Pancreas (tissue), 10 donors: ENCODE measurements at regions not wholly inside any gene's neighbourhood (a gene's known extent, or its start where the extent isn't known, plus 50 kb on each side); places are given as distances from the start of the nearest gene placed in this dataset.

Experiments used
- ATAC-seq, 4 donors: fragments of 200-7000 bp; cut with Tn5 transposase; one replicate each; pipeline versions ENCODE4 v1.8.0 to v1.9.1; 2020; ENCODE audit warnings: mild to moderate bottlenecking in 4 of 4, moderate library complexity in 4 of 4
- DNase-seq, 6 donors: peaks; one replicate each; pipeline ENCODE4 v3.0.0-alpha.2; 2020
- FAIRE-seq: peaks from 2 replicates; lab custom pipeline; 2012; peaks lifted over from hg19 to GRCh38; lab: Jason Lieb, UNC
- H3K27ac ChIP-seq, 4 donors: fragments of 200-600 bp; sonication (generic); 1 replicate in 3 of 4; 2 replicates in 1 of 4; pipeline versions ENCODE4 v1.5.0 to v1.8.0; 2020
- H3K27me3 ChIP-seq, 4 donors: fragments of 200-600 bp; one replicate each; pipeline ENCODE4 v1.8.0; 2021
- H3K36me3 ChIP-seq, 3 donors: fragments of 200-600 bp; sonication (generic) in 1 of 3; one replicate each; pipeline versions ENCODE4 v1.5.0 to v1.8.0; 2020 to 2021
- H3K4me1 ChIP-seq, 3 donors: fragments of 200-600 bp; one replicate each; pipeline ENCODE4 v1.8.0; 2021
- H3K4me3 ChIP-seq, 4 donors: fragments of 200-600 bp; sonication (generic) in 2 of 4; one replicate each; pipeline versions ENCODE4 v1.5.0 to v1.8.0; 2020 to 2021
- H3K9me3 ChIP-seq, 4 donors: fragments of 200-600 bp; one replicate each; pipeline ENCODE4 v1.8.0; 2021
- WGBS, 2 donors: extraction: QIAGEN DNeasy Blood & Tissue Kit; methylation state at CpG; one replicate each; pipeline ENCODE4 v1.1.7; 2013; 5-methylcytosine and 5-hydroxymethylcytosine counted together
- intact Hi-C, 3 donors: fragments of 100-400 bp; cut with DNase I; formaldehyde crosslinking; loops; one replicate each; pipeline versions ENCODE4 v1.11.1 to v1.14.2; 2022
- TF ChIP-seq, protein P1 (sequence below), 4 donors: fragments of 200-600 bp; sonication (generic) in 3 of 4; IDR thresholded peaks; one replicate each; pipeline versions ENCODE4 v1.5.0 to v1.8.0; 2021; ENCODE audit warnings: antibody characterized with exemption in 4 of 4
- donor health status: healthy with polysubstance abuse.
- donor health status: DM: no; HTN: no; CAD: no; lungs with moderate emphysema.
- donor health status: DM: no; HTN: no; CAD: no.
- donor health status: control.
- donor health status: control.
- donor health status: Bipolar disorder and iron deficiency.
- donor health status: DM: yes; HTN: yes; CAD: no.
- donor health status: DM: no; HTN: no; CAD: no.
- donor health status: DM: no; HTN: no; CAD: no.
- donor health status: DM: yes; HTN: yes; CAD: no.

DNA sequence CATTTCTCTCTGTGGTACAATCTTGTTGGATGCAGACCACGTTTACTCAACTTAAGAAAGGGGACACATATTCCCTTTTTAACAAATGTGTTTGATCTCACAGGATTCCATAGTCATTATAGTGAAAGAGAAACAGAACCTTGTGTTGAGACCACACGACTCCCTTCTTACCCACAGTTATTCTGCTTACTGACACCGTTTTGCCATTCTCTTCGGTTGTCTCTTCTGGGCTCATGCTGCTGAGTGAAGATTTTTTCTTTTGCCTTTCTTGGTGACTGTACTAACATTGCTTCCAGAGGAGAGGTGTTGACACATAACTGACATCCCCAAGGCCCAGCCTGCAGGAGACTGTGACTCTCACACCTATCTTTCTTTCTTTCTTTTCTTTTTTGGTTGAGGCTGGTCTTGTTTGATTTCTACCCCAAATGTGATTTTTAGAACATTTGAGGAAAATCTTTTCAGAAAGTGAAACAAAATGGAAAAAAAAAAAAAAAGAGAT, 61.2 kb upstream of the OTOGL start:
- WGBS, 2 donors, result 83% methylated on average over 4 of the region's 4 CpGs
- Histone ChIP-seq H3K27ac (no peak overlapping the region), H3K9me3 (no peaks in the 10 kb centered on the region), H3K36me3 (no peaks in the 10 kb centered on the region), H3K4me3 (no peak overlapping the region), H3K27me3 (no peaks in the 10 kb centered on the region), H3K4me1 (no peaks in the 10 kb centered on the region)
- ATAC-seq, result no peak
- TF ChIP-seq, protein P1, sequence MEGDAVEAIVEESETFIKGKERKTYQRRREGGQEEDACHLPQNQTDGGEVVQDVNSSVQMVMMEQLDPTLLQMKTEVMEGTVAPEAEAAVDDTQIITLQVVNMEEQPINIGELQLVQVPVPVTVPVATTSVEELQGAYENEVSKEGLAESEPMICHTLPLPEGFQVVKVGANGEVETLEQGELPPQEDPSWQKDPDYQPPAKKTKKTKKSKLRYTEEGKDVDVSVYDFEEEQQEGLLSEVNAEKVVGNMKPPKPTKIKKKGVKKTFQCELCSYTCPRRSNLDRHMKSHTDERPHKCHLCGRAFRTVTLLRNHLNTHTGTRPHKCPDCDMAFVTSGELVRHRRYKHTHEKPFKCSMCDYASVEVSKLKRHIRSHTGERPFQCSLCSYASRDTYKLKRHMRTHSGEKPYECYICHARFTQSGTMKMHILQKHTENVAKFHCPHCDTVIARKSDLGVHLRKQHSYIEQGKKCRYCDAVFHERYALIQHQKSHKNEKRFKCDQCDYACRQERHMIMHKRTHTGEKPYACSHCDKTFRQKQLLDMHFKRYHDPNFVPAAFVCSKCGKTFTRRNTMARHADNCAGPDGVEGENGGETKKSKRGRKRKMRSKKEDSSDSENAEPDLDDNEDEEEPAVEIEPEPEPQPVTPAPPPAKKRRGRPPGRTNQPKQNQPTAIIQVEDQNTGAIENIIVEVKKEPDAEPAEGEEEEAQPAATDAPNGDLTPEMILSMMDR (IDR thresholded peaks at IDR 0.05), result no peak
- intact Hi-C loops, result no loop called here
- no peak for FAIRE-seq
- DNase-seq, result no peak

DNA sequence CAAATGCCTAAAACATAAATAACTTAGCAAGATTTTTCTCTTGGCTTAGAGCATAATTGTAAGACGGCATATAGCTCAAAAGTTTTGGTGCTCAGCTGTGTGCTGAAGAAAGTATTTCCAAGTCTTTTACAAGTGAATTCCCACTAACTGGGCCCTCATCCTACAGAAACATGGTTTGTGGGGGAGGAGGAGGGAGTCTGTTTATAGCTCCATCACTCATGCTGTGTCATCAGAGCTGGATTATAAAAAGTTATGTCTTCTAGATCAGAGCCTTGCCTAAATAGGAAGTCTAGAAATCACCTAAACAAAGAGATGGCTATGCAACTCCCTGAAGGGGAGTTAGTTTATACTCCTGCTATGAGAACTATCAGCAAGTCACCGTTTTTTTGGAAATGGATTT, 65.9 kb upstream of the OTOGL start:
- WGBS, 2 donors, result 63 to 74% methylated on average over 2 of the region's 2 CpGs
- TF ChIP-seq, protein P1 (IDR thresholded peaks at IDR 0.05), result no peak
- no peaks in the 10 kb centered on the region for H3K27me3 ChIP-seq
- intact Hi-C loops, result no loop called here
- H3K9me3 ChIP-seq, result no peaks in the 10 kb centered on the region
- no peak for DNase-seq
- ATAC-seq, result no peak
- H3K27ac ChIP-seq, result no peak overlapping the region
- no peaks in the 10 kb centered on the region for H3K4me1 ChIP-seq
- FAIRE-seq, result no peak
- no peaks in the 10 kb centered on the region for H3K36me3 ChIP-seq
- H3K4me3 ChIP-seq, result no peak overlapping the region

DNA sequence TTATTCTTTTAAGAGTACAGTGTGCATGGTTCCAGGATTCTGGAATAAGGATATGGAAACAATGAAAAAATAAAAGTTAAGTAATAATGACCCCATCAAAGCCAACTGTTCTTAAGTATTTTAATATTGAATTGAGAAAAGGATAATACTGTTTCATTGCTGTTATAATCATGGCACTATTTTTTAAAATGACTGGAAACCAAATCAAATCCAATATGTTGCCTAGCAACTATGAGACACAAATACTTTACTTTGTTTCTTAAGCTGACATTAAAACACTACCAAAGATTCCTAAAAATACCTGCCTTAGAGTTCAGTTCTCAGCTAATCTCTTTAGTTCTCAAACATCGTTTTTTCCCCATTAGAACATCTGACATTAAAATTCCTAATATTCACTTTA, 66.4 kb upstream of the OTOGL start:
- TF ChIP-seq, protein P1 (IDR thresholded peaks at IDR 0.05), result no peak
- H3K4me3 ChIP-seq, result no peak overlapping the region
- no peak for FAIRE-seq
- H3K36me3 ChIP-seq, result no peaks in the 10 kb centered on the region
- intact Hi-C loops, result no loop called here
- H3K27ac ChIP-seq, result no peak overlapping the region
- H3K27me3 ChIP-seq, result no peaks in the 10 kb centered on the region
- whole genome bisulfite sequencing, 2 donors, result 54 to 56% methylated on average over 1 of the region's 1 CpG
- no peaks in the 10 kb centered on the region for H3K4me1 ChIP-seq
- ATAC-seq, result no peak
- no peaks in the 10 kb centered on the region for H3K9me3 ChIP-seq
- no peak for DNase-seq

DNA sequence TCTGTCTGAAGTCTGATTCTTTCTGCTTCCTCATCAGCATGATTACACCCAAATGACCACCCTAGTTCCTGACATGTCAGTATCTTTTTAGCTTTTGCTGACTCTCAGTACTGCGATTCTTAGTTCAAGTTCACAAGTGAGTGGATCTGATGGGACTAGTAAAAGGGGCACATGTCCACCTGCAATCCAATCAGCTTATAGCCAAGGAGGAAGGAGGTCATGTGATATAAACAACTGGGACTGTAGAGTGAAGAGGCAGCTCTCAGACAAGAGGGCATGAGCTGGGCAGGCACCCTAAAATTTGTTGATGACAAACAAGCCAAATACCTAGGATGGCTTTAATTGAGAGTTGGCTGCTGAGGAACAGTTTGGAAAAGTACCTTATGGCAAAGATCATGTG, 68.1 kb upstream of the OTOGL start:
- ATAC-seq (no peak), DNase-seq (no peak), FAIRE-seq (no peak)
- 93 to 94% methylated on average over 1 of the region's 1 CpG for WGBS, 2 donors
- Histone ChIP-seq H3K4me3 (no peak overlapping the region), H3K9me3 (no peaks in the 10 kb centered on the region), H3K27ac (no peak overlapping the region), H3K27me3 (no peaks in the 10 kb centered on the region), H3K36me3 (no peaks in the 10 kb centered on the region), H3K4me1 (no peaks in the 10 kb centered on the region)
- TF ChIP-seq, protein P1 (IDR thresholded peaks at IDR 0.05), result no peak
- intact Hi-C loops, result no loop called here

DNA sequence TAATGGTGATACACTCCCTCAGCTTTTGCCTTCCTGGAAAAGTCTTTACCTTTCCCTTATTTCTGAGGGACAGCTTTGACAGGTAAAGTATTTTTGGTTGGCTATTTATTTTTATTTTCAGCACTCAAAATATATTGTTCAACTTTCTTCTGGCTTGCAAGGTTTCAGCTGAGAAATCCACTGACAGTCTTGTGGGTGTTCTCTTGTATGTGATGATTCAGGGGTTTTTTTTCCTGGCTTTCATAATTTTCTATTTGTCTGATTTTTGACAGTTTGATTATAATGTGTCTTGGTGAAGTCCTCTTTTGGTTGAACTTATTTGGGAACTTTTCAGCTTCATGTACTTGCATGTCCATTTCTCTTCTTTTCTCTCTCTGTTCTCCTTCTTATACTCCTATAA, 73.7 kb upstream of the OTOGL start:
- no peak for FAIRE-seq
- TF ChIP-seq, protein P1 (IDR thresholded peaks at IDR 0.05), result no peak
- no peak overlapping the region for H3K4me3 ChIP-seq
- no peaks in the 10 kb centered on the region for H3K27me3 ChIP-seq
- no peaks in the 10 kb centered on the region for H3K36me3 ChIP-seq
- no peaks in the 10 kb centered on the region for H3K9me3 ChIP-seq
- intact Hi-C loops, result no loop called here
- H3K27ac ChIP-seq, result no peak overlapping the region
- ATAC-seq, result no peak
- no peak for DNase-seq
- H3K4me1 ChIP-seq, result no peaks in the 10 kb centered on the region
